IMR-90 (cell line): ENCODE measurements at regions not wholly inside any gene's neighbourhood (a gene's known extent, or its start where the extent isn't known, plus 50 kb on each side); places are given as distances from the start of the nearest gene placed in this dataset.

Experiments used
- ATAC-seq: fragments of 200-7000 bp; cut with Tn5 transposase; 2 replicates; pipeline ENCODE4 v1.9.1; 2020; ENCODE audit warnings: low read depth, mild to moderate bottlenecking, moderate library complexity
- BruUV-seq: library from RNA; stranded (reverse); fragments of 400-500 nt; replicated peaks from 2 replicates; lab custom pipeline; 2021; lab: Mats Ljungman, UMichigan
- CTCF ChIA-PET: fragments of 300-600 bp; formaldehyde crosslinking; extraction: SDS; loops from one replicate; lab custom pipeline; 2021; ENCODE audit warnings: antibody characterized with exemption; lab: Yijun Ruan, JAX
- POLR2A ChIA-PET: fragments of 300-600 bp; sonication (Branson Sonifier 250); formaldehyde crosslinking; loops from one replicate; lab custom pipeline; 2022; ENCODE audit warnings: antibody characterized with exemption; ENCODE audit not compliant: unreplicated experiment; lab: Charles Lee
- DNase-seq: peaks from one replicate; pipeline ENCODE4 v3.0.0; 2013
- H2AFZ ChIP-seq: replicated peaks from 2 replicates; pipeline ENCODE3; 2013; ENCODE audit warnings: low read length, mild to moderate bottlenecking; ENCODE audit not compliant: poor library complexity
- H2AK5ac ChIP-seq: 2 replicates; pipeline ENCODE4 v1.6.1; 2013; ENCODE audit warnings: low read depth, low read length, inconsistent platforms
- H2AK9ac ChIP-seq: replicated peaks from 2 replicates; pipeline ENCODE3; 2013; ENCODE audit warnings: mild to moderate bottlenecking, low read depth, low read length, moderate library complexity; ENCODE audit not compliant: poor library complexity
- H2BK120ac ChIP-seq: 2 replicates; pipeline ENCODE4 v1.6.1; 2013; ENCODE audit warnings: low read depth, low read length, inconsistent platforms
- H2BK15ac ChIP-seq: 3 replicates; pipeline ENCODE4 v1.6.1; 2013; ENCODE audit warnings: low read depth, low read length, inconsistent platforms
- H2BK20ac ChIP-seq: 2 replicates; pipeline ENCODE4 v1.6.1; 2013; ENCODE audit warnings: low read depth, mild to moderate bottlenecking, inconsistent platforms, low read length, moderate library complexity
- H2BK5ac ChIP-seq: 2 replicates; pipeline ENCODE4 v1.6.1; 2013; ENCODE audit warnings: mild to moderate bottlenecking, low read depth, low read length, inconsistent platforms; ENCODE audit not compliant: poor library complexity, severe bottlenecking
- H3K14ac ChIP-seq: replicated peaks from 2 replicates; pipeline ENCODE4 v1.6.1; 2013; ENCODE audit warnings: low read depth, low read length, inconsistent platforms
- H3K18ac ChIP-seq: 2 replicates; pipeline ENCODE4 v1.6.1; 2013; ENCODE audit warnings: low read depth, low read length, control low read depth
- H3K23ac ChIP-seq: 2 replicates; pipeline ENCODE4 v1.6.1; 2013; ENCODE audit warnings: low read depth, low read length, inconsistent platforms
- H3K27ac ChIP-seq: 2 replicates; pipeline ENCODE4 v1.5.1; 2013; ENCODE audit warnings: mild to moderate bottlenecking, control low read depth, low read length; ENCODE audit not compliant: insufficient read depth
- H3K27me3 ChIP-seq: 2 replicates; pipeline ENCODE4 v1.6.1; 2013; ENCODE audit warnings: low read length; ENCODE audit not compliant: control insufficient read depth, insufficient read depth
- H3K36me3 ChIP-seq: 2 replicates; pipeline ENCODE4 v1.6.1; 2013; ENCODE audit warnings: low read length, mixed read lengths; ENCODE audit not compliant: control insufficient read depth, insufficient read depth
- H3K4ac ChIP-seq: 2 replicates; pipeline ENCODE4 v1.6.1; 2013; ENCODE audit warnings: low read depth, low read length, inconsistent platforms
- H3K4me1 ChIP-seq: 2 replicates; pipeline ENCODE4 v1.6.1; 2013; ENCODE audit warnings: low read length, mixed read lengths; ENCODE audit not compliant: control insufficient read depth, insufficient read depth
- H3K4me2 ChIP-seq: 2 replicates; pipeline ENCODE4 v1.6.1; 2013; ENCODE audit warnings: low read depth, mild to moderate bottlenecking, control low read depth, low read length, moderate library complexity
- H3K4me3 ChIP-seq: 2 replicates; pipeline ENCODE4 v1.5.1; 2013; ENCODE audit warnings: low read depth, mild to moderate bottlenecking, control low read depth, low read length, moderate library complexity; ENCODE audit not compliant: insufficient read depth
- H3K56ac ChIP-seq: 2 replicates; pipeline ENCODE4 v1.6.1; 2013; ENCODE audit warnings: low read length, inconsistent platforms; ENCODE audit not compliant: insufficient read depth; ENCODE audit errors: extremely low read depth
- H3K79me1 ChIP-seq, 2 experiments: 2 replicates each; pipeline ENCODE4 v1.6.1; 2013; ENCODE audit warnings: low read length in 2 of 2, inconsistent platforms in 1 of 2, low read depth in 1 of 2
- H3K9ac ChIP-seq: 2 replicates; pipeline ENCODE4 v1.6.1; 2013; ENCODE audit warnings: low read depth, low read length, control low read depth
- H3K9me1 ChIP-seq: 2 replicates; pipeline ENCODE4 v1.6.1; 2013; ENCODE audit warnings: low read length, inconsistent platforms; ENCODE audit not compliant: insufficient read depth
- H3K9me3 ChIP-seq: 2 replicates; pipeline ENCODE4 v1.6.1; 2013; ENCODE audit warnings: low read length; ENCODE audit not compliant: control insufficient read depth, insufficient read depth
- H4K20me1 ChIP-seq: 2 replicates; pipeline ENCODE4 v1.6.1; 2013; ENCODE audit warnings: low read length, inconsistent platforms; ENCODE audit not compliant: insufficient read depth
- H4K5ac ChIP-seq: 2 replicates; pipeline ENCODE4 v1.6.1; 2013; ENCODE audit warnings: mild to moderate bottlenecking, low read depth, low read length, control low read depth
- H4K8ac ChIP-seq, 2 experiments: 2 replicates each; pipeline ENCODE4 v1.6.1; 2013; ENCODE audit warnings: low read depth in 2 of 2, low read length in 2 of 2, control low read depth in 1 of 2, inconsistent platforms in 1 of 2
- H4K91ac ChIP-seq: 2 replicates; pipeline ENCODE4 v1.6.1; 2013; ENCODE audit warnings: low read depth, low read length, inconsistent platforms; ENCODE audit not compliant: insufficient read depth
- BHLHE40 ChIP-seq: fragments of 150-350 bp; IDR thresholded peaks from 2 replicates; pipeline ENCODE4 v1.6.1; 2016; ENCODE audit warnings: mild to moderate bottlenecking, low read depth, low read length
- CEBPB ChIP-seq: IDR thresholded peaks from 2 replicates; pipeline ENCODE4 v1.6.1; 2012; ENCODE audit warnings: low read depth, low read length, improper control_type of control experiment
- CHD1 ChIP-seq: IDR thresholded peaks from 2 replicates; pipeline ENCODE4 v1.6.1; 2012; ENCODE audit warnings: low read depth, low read length, improper control_type of control experiment
- CTCF ChIP-seq: conservative IDR thresholded peaks from 2 replicates; pipeline ENCODE4 v1.5.1; 2012; ENCODE audit warnings: mild to moderate bottlenecking, low read depth, low read length, improper control_type of control experiment
- ELK1 ChIP-seq: fragments of 150-350 bp; IDR thresholded peaks from 2 replicates; pipeline ENCODE4 v1.6.1; 2016; ENCODE audit warnings: low read depth, mild to moderate bottlenecking, low read length, moderate library complexity, borderline replicate concordance
- FOS ChIP-seq: fragments of 150-350 bp; IDR thresholded peaks from 2 replicates; pipeline ENCODE4 v1.6.1; 2016; ENCODE audit warnings: low read depth, low read length
- MAFK ChIP-seq: IDR thresholded peaks from 2 replicates; pipeline ENCODE4 v1.6.1; 2012; ENCODE audit warnings: low read depth, low read length, improper control_type of control experiment
- MAZ ChIP-seq: IDR thresholded peaks from 2 replicates; pipeline ENCODE4 v1.6.1; 2012; ENCODE audit warnings: low read depth, mild to moderate bottlenecking, low read length, improper control_type of control experiment, moderate library complexity, borderline replicate concordance
- MXI1 ChIP-seq: IDR thresholded peaks from 2 replicates; pipeline ENCODE4 v1.6.1; 2012; ENCODE audit warnings: low read depth, mild to moderate bottlenecking, low read length, moderate library complexity, borderline replicate concordance
- NFE2L2 ChIP-seq: fragments of 150-350 bp; IDR thresholded peaks from 2 replicates; pipeline ENCODE4 v1.6.1; 2016; ENCODE audit warnings: low read depth, mild to moderate bottlenecking, low read length
- POLR2A ChIP-seq: IDR thresholded peaks from 2 replicates; pipeline ENCODE4 v1.6.1; 2012; ENCODE audit warnings: mild to moderate bottlenecking, low read depth, low read length
- RAD21 ChIP-seq: IDR thresholded peaks from 2 replicates; pipeline ENCODE4 v1.6.1; 2012; ENCODE audit warnings: low read length, improper control_type of control experiment
- RCOR1 ChIP-seq: IDR thresholded peaks from 2 replicates; pipeline ENCODE4 v1.6.1; 2012; ENCODE audit warnings: mild to moderate bottlenecking, low read length, improper control_type of control experiment; ENCODE audit not compliant: insufficient replicate concordance
- RFX5 ChIP-seq: IDR thresholded peaks from 2 replicates; pipeline ENCODE4 v1.8.0; 2012; ENCODE audit warnings: low read depth, mild to moderate bottlenecking, low read length, moderate library complexity
- SMC3 ChIP-seq: fragments of 150-350 bp; IDR thresholded peaks from 2 replicates; pipeline ENCODE4 v1.6.1; 2016; ENCODE audit warnings: low read depth, mild to moderate bottlenecking, antibody characterized with exemption, low read length, moderate library complexity
- USF2 ChIP-seq: fragments of 150-350 bp; IDR thresholded peaks from 2 replicates; pipeline ENCODE4 v1.6.1; 2017; ENCODE audit warnings: mild to moderate bottlenecking, antibody characterized with exemption, low read length, low read depth
- WGBS, 2 experiments: methylation state at CpG; one replicate each; pipeline versions ENCODE4 v1.1.5 to v1.1.7; 2013; ENCODE audit warnings: missing lambda C conversion rate in 2 of 2; ENCODE audit not compliant: insufficient read length in 1 of 2; ENCODE audit errors: extremely low coverage in 2 of 2; 5-methylcytosine and 5-hydroxymethylcytosine counted together
- dilution Hi-C: fragments of 300-500 bp; cut with HindIII; formaldehyde crosslinking; loops from one replicate; pipeline ENCODE4 v1.14.3; 2018; ENCODE audit warnings: low sequenced_read_pairs; ENCODE audit not compliant: unreplicated experiment
- in situ Hi-C: fragments of 300-500 bp; cut with MboI; formaldehyde crosslinking; loops from 3 replicates; pipeline ENCODE4 v1.14.3; 2019; ENCODE audit warnings: low sequenced_read_pairs, inconsistent platforms, mixed read lengths
- intact Hi-C: fragments of 100-400 bp; cut with micrococcal nuclease; formaldehyde crosslinking; loops from 2 replicates; pipeline ENCODE4 v1.10.0; 2022

- dilution Hi-C loops, result no loop called here
- CTCF ChIA-PET, result no interaction called here
- DNase-seq (no peak), ATAC-seq (no peak)
- H3K4ac ChIP-seq, result no peak overlapping the region
- POLR2A ChIA-PET, result no interaction called here
- no peak overlapping the region for H4K91ac ChIP-seq
- no peak overlapping the region for H2BK15ac ChIP-seq
- no peak overlapping the region for H3K4me2 ChIP-seq
- no peaks in the 10 kb centered on the region for H4K20me1 ChIP-seq
- TF ChIP-seq RAD21 (no peak), RCOR1 (no peak), CHD1 (no peak), NFE2L2 (no peak), MAZ (no peak), MXI1 (no peak), ELK1 (no peak), MAFK (no peak), CTCF (no peak), POLR2A (no peak), USF2 (no peak), CEBPB (no peak), FOS (no peak), RFX5 (no peak), BHLHE40 (no peak), SMC3 (no peak)
- H3K23ac ChIP-seq, result no peak overlapping the region
- H3K4me1 ChIP-seq, result no peaks in the 10 kb centered on the region
- no peak overlapping the region for H2AK9ac ChIP-seq
- no peak overlapping the region for H3K14ac ChIP-seq
- H3K4me3 ChIP-seq, result no peak overlapping the region
- no peaks in the 10 kb centered on the region for H3K9me1 ChIP-seq
- no peak overlapping the region for H2BK120ac ChIP-seq
- H3K56ac ChIP-seq, result no peak overlapping the region
- intact Hi-C loops, result no loop called here
- WGBS, 2 experiments, result 32% methylated on average over 4 of the region's 6 CpGs; no CpG with 5 or more reads in 1 of the 2 experiments
- H3K27ac ChIP-seq, result no peak overlapping the region
- H3K9ac ChIP-seq, result no peak overlapping the region
- BruUV-seq, result no TSS peak
- H2AFZ ChIP-seq, result no peak overlapping the region
- H2BK5ac ChIP-seq, result no peak overlapping the region
- no peaks in the 10 kb centered on the region for H3K9me3 ChIP-seq
- in situ Hi-C loops, result no loop called here
- H2AK5ac ChIP-seq, result no peak overlapping the region
- H3K36me3 ChIP-seq, result no peaks in the 10 kb centered on the region
- no peak overlapping the region for H4K8ac ChIP-seq
- H4K5ac ChIP-seq, result no peak overlapping the region
- H3K18ac ChIP-seq, result no peak overlapping the region
- no peaks in the 10 kb centered on the region for H3K79me1 ChIP-seq
- H3K27me3 ChIP-seq, result no peaks in the 10 kb centered on the region; the same call in 1 of the 2 replicates
- H2BK20ac ChIP-seq, result no peak overlapping the region
Measured at GRCh38 chr6:137389150-137389704, 105.0 kb downstream of the OLIG3 start.
